HG02623 (cell line): ENCODE measurements at regions not wholly inside any gene's neighbourhood (a gene's known extent, or its start where the extent isn't known, plus 50 kb on each side); places are given as distances from the start of the nearest gene placed in this dataset.

Source experiments
- ATAC-seq: cut with Tn5 transposase; IDR thresholded peaks from one replicate; pipeline ENCODE4 v1.9.1; 2021; ENCODE audit warnings: moderate library complexity; ENCODE audit not compliant: unreplicated experiment

DNA sequence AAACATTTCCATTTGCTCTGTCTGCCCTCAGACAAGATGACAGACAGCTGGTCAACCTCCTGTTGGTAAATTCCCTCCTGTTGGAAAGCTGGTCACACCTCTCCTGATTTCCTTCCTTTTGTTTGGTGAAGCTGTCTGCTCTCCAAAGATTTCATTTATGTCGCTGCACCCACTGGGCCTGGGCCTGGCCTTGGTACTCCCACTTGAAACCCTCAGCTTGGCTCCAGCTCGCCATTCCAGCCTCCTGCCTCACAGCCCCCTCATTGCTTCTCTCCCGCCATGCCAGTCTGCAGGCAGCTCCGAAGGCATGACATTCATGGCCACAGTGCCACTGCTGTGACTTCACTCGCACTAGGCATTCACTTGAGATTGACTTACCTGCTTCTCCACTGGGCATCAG lies 451.8 kb downstream of the VRK1 start:
- no peak for ATAC-seq

- no peak for ATAC-seq
Measured at GRCh38 chr14:97250931-97251330, 453.7 kb downstream of the VRK1 start.

- ATAC-seq: no peak
Measured at GRCh38 chr14:97251491-97252155, 454.4 kb downstream of the VRK1 start.

- no peak for ATAC-seq
Measured at GRCh38 chr14:97253756-97254155, 456.6 kb downstream of the VRK1 start.

DNA sequence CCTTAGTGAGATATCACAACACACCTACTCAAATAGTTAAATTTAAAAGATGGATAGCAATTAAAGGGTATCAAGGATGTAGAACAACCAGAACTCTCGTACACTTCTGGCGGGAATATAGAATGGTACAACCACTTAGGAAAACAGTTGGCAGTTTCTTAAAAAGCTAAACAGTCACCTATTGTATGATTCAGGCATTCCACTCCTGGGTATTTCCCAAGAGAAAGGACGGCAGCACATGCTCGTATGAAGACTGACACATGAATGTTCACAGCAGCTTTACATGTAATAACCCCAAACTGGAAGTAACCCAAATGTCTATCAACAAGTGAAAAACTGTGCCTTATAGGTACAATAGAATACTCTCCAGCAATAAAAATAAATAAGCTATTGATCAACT lies 465.2 kb downstream of the VRK1 start:
- ATAC-seq: no peak

- no peak for ATAC-seq
Measured at GRCh38 chr14:97264516-97265230, 467.5 kb downstream of the VRK1 start.

- no peak for ATAC-seq
Measured at GRCh38 chr14:97266653-97267052, 469.5 kb downstream of the VRK1 start.

DNA sequence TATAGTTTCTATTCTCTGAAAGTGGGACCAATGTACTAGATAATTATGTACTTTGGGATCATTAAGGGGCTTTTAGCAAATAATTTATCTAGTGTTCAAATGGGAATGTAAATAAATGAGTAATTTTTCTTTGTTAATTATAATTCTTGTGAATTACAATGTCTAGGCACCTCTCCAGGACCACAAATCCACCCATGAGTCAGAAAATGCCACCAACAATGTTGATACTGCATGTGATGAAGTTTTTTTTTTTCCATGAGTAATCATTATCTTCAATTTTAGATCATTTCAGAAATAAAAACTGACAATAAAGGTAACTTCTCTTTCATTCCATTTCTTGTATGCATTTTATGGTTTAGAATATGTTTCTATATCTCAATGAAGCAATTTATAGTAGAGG lies 470.3 kb downstream of the VRK1 start:
- ATAC-seq: no peak

DNA sequence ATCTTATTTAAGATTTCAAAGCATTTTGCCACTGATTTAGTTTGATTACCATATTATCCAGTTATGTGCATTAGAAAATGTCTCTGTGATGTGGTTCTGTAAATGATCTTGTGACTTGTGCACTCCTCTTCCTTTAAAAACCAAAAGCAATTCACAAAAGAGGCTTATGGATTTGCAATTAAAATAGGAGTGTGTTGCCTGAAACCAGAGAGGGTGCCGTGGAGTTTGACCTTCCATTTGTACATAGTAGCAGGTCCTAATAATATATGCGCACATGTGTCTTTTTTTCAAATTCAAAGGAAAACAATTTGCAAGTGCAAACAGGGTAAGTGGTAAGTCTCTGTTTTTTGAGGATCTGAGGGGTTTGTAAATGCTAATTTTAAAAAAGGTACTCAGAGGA lies 470.9 kb downstream of the VRK1 start:
- no peak for ATAC-seq

DNA sequence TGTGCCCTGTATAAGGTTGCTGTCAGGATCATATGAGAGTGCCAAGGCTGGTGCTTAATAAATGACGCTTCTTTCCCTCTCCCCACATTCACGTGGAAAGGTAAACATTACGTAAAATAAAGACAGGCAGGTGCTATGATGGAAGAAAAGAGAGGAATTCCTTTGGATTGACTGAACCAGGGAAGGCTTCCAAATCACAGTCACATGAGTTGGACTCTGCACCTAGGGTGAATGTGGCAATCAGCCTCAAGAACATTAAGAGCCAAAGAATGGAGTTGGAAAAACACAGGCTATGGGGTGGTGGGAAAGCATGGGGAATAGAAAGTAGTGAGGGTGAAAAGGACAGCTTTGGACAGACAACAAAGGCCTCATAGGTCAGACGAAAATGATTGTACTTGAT lies 473.1 kb downstream of the VRK1 start:
- ATAC-seq: no peak

GRCh38 chr14:97271451-97271960 lies 474.3 kb downstream of the VRK1 start:
- ATAC-seq: no peak

DNA sequence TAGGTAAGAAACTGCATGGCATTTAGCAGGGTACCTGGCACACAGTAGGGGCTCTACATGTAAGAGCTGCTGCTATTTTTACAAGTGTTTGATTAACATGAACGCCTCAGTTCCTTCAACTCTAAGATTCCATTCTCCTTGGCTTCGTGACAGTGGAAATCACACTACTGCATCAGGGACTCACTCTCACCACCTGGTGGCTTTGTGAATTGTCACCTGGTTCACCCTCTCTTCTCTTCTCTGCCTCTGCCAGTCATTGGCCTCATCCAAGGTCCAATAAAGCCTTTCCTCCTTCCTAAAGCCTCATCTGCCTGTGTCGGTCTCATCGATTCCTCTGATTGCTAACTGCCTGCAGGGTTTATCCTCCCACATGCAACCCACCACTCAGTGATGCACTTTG lies 476.4 kb downstream of the VRK1 start:
- no peak for ATAC-seq

- no peak for ATAC-seq
Measured at GRCh38 chr14:97274626-97275025, 477.4 kb downstream of the VRK1 start.

DNA sequence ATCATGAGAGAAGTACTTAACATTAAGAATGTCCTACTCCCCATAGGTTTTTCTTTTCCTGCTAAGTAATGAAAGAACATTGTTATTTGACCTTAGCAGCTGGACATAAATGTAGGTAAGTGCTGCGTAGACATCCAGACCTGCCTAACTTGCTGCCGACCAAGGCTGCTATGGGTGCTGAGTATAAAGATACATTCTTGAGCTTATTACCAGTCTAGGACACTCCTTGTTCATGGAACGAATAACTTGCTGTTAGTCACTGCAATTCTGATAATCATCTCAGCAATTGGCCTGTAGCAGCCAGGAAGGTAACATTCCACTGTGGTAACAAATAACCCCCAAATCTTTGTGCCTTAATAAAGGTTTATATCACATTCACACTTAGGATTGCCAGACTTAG lies 478.1 kb downstream of the VRK1 start:
- ATAC-seq: no peak

GRCh38 chr14:97276573-97276972 lies 479.4 kb downstream of the VRK1 start:
- ATAC-seq: no peak

- ATAC-seq: no peak
Measured at GRCh38 chr14:97277711-97278110, 480.5 kb downstream of the VRK1 start.

DNA sequence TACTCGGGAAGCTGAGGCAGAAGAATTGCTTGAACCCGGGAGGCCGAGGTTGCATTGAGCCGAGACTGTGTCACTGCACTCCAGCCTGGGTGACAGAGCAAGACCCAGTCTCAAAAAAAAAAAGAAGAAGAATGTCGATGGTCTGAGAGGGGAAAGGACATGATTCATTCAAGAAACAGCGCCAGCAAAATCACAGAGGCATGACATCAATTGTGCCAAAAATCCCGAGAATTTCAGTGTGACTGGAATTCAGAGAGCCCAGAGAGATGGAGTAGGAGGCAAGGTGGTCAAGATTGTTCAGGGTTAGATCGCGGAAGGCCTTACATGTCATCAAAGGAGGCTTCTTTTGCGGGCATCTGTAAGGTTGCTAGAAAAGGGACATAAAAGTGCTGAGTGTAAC lies 483.3 kb downstream of the VRK1 start:
- ATAC-seq: no peak

DNA sequence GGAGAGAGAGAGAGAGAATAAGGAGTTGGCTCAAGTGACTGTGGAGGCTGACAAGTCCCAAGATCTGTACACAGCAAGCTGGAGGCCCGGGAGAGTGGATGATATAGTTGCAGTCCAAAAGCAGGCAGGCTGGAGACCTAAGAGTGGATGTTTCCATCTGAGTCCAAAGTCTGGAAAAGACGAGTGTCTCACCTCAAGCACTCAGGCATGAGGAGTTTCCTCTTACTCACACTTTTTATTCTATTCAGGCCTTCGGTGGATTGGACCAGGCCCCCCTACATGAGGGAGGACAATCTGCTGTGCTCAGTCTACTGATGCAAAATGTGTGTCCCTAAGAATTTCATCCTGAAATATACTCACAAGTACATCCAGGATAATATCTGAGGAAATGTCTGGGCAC lies 484.6 kb downstream of the VRK1 start:
- ATAC-seq: no peak

DNA sequence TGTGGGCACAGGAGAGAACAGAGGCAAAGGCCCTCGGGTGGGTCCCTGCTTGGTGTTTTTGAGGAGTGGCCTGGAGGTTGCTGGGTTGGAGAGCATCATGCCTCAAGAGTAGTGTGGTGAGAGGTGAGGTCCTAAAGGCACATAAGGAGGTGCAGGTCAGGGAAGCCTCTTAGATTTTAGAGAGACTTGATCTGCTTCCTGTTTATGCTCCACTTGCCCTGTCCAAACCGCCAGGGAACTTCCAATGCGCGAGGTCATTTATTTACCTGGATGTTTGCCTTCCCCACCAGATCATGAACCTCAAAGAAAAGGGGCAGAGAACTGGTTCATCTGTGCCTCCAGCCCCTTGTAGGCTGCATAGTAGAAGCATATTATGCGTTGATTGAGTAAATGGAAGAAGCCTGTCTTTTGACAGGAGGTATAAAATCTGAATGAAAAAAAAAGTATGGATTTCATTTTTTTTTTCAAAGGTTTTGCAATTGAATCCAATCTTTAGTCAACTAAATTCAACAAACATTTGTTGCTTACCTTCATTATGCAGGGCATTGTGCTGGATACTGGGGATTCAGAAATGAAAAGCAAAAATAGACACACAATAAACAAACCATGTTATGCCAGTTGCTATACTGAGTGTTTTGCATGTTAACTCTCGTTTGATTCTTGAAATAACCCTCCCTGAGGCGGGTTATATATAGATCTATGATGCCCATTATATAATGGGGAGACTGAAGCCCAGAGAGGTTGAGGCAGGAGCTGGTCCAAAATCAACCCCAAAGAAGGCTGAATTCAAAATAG lies 485.2 kb downstream of the VRK1 start:
- no peak for ATAC-seq

DNA sequence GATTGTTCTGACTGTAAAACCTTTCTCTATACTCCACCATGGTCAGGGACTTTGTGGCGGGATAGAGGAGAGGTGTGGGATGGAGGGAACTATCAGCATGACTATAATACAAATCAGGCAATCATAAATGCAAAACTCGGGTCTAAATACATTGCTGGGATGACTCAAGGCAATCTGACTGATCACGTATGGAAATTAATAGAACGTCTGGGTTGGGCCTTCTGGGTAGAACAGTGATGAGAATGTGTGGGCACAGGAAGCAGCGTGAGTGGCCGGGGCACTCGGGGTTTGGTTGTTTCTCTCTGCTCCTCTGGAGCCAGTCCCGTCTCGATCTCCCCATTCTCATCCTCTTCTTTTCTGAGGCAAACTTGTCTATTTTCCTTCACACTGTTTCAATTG lies 485.8 kb downstream of the VRK1 start:
- no peak for ATAC-seq

- no peak for ATAC-seq
Measured at GRCh38 chr14:97283426-97283825, 486.2 kb downstream of the VRK1 start.

- ATAC-seq: no peak
Measured at GRCh38 chr14:97283841-97284240, 486.7 kb downstream of the VRK1 start.
